GM20000 (cell line): ENCODE measurements at regions not wholly inside any gene's neighbourhood (a gene's known extent, or its start where the extent isn't known, plus 50 kb on each side); places are given as distances from the start of the nearest gene placed in this dataset.

Source experiments
- DNase-seq: peaks from one replicate; pipeline ENCODE4 v3.0.0; 2012; ENCODE audit warnings: low spot score
- TF ChIP-seq, protein P1 (sequence below): IDR thresholded peaks from 2 replicates; pipeline ENCODE4 v1.5.1; 2012; ENCODE audit warnings: mild to moderate bottlenecking, control low read depth; ENCODE audit errors: extremely low read depth, missing control alignments

DNA sequence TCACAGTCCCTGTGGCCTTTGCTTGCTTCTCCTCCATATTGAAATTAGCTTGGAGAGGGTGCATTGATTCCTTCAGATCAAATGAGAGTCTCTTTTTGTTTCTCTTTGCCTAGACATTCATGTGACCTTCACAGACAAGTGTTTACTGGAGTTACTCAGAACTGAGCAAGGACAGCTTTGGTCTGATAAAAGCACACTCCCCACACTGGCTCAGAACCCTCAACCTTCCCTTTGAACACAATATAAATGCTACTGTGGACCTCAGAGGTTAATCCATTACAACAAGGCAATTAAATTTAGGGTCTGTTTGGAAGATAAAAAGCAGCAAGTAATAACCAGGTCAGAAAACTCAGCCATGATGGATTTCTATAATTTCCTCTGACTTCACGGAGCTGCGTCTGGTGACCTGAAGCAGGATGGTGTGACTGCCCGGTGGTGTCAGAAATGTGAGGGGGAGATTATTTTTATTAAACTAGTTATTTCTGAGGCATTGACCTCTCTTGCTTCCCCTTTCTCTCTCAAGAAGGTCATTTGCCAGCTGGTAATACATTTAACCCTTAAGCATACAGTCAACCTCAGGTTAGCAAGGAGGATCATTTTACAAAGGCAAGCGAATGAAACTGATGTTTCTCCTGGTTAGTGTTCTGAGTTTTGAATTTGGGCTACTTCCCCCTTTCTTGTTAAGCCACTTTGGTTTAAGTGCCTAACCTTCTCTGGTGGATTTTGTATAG, 208.2 kb downstream of the CLIC5 start:
- TF ChIP-seq, protein P1, sequence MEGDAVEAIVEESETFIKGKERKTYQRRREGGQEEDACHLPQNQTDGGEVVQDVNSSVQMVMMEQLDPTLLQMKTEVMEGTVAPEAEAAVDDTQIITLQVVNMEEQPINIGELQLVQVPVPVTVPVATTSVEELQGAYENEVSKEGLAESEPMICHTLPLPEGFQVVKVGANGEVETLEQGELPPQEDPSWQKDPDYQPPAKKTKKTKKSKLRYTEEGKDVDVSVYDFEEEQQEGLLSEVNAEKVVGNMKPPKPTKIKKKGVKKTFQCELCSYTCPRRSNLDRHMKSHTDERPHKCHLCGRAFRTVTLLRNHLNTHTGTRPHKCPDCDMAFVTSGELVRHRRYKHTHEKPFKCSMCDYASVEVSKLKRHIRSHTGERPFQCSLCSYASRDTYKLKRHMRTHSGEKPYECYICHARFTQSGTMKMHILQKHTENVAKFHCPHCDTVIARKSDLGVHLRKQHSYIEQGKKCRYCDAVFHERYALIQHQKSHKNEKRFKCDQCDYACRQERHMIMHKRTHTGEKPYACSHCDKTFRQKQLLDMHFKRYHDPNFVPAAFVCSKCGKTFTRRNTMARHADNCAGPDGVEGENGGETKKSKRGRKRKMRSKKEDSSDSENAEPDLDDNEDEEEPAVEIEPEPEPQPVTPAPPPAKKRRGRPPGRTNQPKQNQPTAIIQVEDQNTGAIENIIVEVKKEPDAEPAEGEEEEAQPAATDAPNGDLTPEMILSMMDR: no peak
- no peak for DNase-seq

DNA sequence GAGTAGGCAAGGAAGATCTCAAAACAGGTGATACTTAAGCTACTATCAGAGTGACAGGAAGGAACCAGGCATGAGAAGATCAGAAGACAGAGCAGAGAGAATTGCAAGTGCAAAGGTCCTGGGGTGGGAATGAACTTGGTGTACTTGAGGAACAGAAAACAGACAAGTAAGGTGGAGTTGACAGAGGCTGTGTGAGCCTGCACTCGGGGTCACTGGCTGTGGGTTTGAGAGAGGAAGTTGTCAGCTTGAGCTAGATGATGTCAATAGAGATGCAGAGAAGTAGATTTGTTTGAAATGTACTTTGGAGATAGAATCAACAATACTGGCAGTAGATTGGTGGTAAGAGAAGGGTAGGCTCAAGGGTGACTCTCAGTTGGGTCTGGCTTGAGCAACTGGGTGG, 209.5 kb downstream of the CLIC5 start:
- TF ChIP-seq, protein P1: no peak
- no peak for DNase-seq

GRCh38 chr6:45803071-45803470, 212.6 kb downstream of the CLIC5 start:
- no peak for DNase-seq
- TF ChIP-seq, protein P1: no peak

- no peak for DNase-seq
- TF ChIP-seq, protein P1: no peak
Measured at GRCh38 chr6:45801471-45802289, 214.0 kb downstream of the CLIC5 start.

GRCh38 chr6:45800911-45801310, 214.7 kb downstream of the CLIC5 start:
- TF ChIP-seq, protein P1: no peak
- DNase-seq: no peak

GRCh38 chr6:45795678-45796077, 220.0 kb downstream of the CLIC5 start:
- TF ChIP-seq, protein P1: no peak
- DNase-seq: no peak

DNA sequence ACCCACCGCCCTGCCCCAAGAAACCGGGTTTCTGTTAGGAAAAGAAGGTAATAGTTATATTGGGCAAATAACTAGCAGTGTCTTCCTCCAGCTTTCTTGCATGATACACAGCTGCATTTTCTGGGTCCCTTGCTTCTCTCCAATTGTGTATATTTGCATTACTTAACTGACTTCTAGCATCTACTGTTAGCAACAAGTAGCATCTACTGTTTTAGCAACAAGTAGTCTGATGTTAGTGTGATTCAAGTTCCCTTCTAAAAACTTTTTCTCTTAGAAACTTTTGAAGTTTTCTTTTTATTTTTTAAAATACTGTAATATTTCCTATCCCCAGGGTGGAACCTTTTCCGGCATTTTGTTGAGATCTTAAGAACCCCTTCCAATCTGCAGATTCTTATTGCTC, 221.2 kb downstream of the CLIC5 start:
- TF ChIP-seq, protein P1: no peak

More for the DNA sequence above, 221.2 kb downstream of the CLIC5 start:
- DNase-seq: no peak
